ENCODE measurements at regions not wholly inside any gene's neighbourhood (a gene's known extent, or its start where the extent isn't known, plus 50 kb on each side); places are given as distances from the start of the nearest gene placed in this dataset.
"Not testable (repeated sequence)": the region's sequence is repeated elsewhere in the genome, so short reads cannot be mapped to it uniquely, and the experiment has no call there.

DNA sequence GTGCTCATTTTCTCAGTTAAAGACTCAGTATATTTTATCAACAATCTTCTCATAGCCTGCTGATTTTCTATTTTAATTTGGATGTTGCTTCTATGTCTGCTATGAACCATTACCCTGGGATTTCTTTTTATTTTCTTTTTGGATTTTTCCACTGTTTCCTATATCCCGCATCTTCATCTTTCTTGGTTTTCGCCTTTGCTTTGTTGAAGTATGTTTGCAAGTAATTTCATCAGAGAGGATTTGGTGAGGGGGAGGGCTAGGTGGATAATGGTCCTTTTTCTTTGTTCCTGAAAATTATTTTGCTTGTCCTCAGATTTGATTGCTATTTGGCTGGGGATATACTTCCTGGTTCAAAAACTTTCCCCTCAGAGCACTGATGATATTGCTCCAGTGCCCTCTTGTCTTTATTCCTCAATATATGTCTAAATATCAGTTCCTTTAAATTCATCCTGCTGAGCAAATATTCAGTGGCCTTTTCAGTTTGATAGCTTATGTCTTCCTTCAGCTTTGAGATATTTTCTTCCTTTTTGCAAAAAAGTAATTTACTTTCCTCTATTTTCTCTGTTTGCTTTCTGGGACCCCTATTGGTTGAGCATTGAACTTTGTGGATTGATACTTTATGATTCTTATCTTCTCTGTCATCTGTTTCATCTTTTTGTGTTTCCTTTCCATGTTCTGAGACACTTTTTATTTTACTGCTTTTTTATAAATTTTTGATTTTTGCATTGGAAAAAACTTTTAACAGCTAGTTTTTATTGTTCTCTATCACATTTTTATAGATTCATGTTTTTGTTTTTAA lies 227.6 kb upstream of the ELL2 start:
- no peak for DNase-seq (ENCODE audit: low read depth)
- H3K4me3 ChIP-seq (ENCODE audit: low read length), result no peak overlapping the region
- TF ChIP-seq, protein P1, sequence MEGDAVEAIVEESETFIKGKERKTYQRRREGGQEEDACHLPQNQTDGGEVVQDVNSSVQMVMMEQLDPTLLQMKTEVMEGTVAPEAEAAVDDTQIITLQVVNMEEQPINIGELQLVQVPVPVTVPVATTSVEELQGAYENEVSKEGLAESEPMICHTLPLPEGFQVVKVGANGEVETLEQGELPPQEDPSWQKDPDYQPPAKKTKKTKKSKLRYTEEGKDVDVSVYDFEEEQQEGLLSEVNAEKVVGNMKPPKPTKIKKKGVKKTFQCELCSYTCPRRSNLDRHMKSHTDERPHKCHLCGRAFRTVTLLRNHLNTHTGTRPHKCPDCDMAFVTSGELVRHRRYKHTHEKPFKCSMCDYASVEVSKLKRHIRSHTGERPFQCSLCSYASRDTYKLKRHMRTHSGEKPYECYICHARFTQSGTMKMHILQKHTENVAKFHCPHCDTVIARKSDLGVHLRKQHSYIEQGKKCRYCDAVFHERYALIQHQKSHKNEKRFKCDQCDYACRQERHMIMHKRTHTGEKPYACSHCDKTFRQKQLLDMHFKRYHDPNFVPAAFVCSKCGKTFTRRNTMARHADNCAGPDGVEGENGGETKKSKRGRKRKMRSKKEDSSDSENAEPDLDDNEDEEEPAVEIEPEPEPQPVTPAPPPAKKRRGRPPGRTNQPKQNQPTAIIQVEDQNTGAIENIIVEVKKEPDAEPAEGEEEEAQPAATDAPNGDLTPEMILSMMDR (conservative IDR thresholded peaks at IDR 0.05; ENCODE audit: low read length), result no peak

DNA sequence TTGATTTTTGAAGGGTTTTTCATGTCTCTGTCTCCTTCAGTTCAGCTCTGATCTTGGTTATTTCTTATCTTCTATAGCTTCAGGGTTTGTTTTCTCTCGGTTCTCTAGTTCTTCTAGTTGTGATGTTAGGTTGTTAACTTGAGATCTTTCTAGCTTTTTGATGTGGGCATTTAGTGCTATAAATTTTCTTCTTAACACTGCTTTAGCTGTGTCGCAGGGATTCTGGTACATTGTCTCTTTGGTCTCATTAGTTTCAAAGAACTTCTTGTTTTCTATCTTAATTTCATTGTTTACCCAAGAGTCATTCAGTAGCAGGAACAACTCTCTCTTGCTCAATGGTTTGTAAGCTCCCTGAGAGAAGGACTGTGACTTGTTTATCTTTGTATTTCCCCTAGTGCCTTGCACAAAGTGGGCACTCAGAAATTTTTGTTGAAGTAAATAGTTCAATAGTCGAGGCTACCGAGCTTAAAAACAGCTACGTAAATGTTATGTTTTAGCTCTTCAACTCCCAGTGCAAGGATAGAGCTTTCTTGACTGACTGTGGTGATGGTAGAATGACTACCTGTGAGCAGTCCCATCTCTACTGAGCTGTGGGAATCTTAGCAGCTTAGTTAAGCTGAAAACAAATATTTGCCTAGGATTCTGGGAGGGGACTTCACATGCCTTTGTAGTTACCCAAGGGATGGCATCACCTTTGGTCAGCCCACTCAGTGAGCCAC lies 225.8 kb upstream of the ELL2 start:
- no peak for DNase-seq (ENCODE audit: low read depth)
- TF ChIP-seq, protein P1 (conservative IDR thresholded peaks at IDR 0.05; ENCODE audit: low read length), result no peak
- H3K4me3 ChIP-seq (ENCODE audit: low read length), result no peak overlapping the region

DNA sequence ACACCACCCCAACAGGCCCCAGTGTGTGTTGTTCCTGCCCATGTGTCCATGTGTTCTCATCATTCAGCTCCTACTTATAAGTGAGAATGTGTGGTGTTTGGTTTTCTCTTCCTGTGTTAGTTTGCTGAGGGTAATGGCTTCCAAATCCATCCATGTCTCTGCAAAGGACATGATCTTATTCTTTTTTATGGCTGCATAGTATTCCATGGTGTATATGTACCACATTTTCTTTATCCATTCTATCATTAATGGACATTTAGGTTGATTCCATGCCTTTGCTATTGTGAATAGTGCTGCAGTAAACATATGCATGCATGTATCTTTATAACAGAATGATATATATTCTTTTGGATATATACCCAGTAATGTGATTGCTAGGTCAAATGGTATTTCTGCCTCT lies 222.9 kb upstream of the ELL2 start:
- not testable (repeated sequence) for DNase-seq (ENCODE audit: low read depth); H3K4me3 ChIP-seq (ENCODE audit: low read length)

DNA sequence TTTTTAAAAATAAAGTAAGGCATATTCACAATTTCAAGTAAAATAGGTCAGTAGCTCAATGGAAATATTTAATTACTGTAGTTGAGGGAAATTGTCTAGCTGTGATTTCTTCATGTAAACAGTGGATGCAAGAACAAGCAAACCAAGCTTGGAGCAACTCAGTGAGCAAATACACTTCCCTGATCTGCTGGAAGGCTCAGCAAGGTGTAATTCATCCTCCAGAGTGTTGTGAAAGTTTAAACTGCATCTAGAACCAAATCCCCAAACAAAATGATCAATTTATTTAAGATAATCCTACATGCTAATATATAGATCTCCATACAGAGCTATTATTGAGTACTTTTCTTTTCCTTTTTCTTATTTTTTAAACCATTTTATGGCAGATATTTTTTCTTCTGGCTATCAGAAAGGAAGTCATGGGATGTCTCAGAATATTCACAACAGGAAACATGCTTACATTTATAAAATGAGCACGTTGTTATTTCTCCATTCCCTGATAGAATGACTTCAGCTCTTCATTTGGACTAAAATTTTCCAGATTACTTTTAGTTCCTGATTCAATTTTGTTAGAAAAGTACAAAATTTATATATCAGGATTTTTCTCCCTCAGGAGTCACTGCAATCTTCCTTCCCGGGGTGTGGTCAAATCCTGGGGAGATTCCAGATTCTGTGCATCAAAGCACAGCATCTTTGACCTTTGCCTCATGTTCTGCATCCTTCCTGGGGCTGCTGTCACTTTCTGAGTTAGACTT lies 219.2 kb upstream of the ELL2 start:
- DNase-seq (ENCODE audit: low read depth), result no peak
- TF ChIP-seq, protein P1 (conservative IDR thresholded peaks at IDR 0.05; ENCODE audit: low read length), result no peak
- no peak overlapping the region for H3K4me3 ChIP-seq (ENCODE audit: low read length)

DNA sequence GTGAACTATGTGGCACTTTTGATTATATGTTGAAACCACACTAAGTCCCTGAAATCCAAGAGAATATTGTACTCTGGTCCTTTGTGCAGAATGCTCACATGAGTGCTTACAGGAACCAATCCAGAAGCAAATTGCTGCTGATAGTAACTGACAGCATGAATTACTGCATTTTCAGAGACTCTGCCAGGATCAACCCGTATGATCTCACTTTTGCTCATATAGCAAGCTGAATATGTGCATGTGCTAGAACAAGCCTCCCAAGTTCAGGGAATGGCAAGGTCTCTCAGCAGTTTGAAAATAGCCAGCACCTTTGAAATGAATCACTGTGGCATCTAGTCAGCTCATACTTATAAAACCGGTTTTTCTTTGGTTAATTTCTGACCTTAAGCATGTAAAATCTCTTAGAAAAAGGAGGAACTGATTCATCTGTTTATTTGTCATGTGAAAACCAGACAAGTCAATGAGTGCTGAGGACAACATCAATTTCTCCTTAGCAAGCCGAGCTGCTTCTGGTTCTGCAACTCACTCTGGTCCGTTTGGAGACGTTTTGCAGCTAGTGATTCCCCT lies 215.7 kb upstream of the ELL2 start:
- peak; percentile 67 for DNase-seq (ENCODE audit: low read depth)
- TF ChIP-seq, protein P1 (conservative IDR thresholded peaks at IDR 0.05; ENCODE audit: low read length), result no peak
- peak overlapping the region; percentile 5; the same call in 1 of the 2 replicates for H3K4me3 ChIP-seq (ENCODE audit: low read length)

DNA sequence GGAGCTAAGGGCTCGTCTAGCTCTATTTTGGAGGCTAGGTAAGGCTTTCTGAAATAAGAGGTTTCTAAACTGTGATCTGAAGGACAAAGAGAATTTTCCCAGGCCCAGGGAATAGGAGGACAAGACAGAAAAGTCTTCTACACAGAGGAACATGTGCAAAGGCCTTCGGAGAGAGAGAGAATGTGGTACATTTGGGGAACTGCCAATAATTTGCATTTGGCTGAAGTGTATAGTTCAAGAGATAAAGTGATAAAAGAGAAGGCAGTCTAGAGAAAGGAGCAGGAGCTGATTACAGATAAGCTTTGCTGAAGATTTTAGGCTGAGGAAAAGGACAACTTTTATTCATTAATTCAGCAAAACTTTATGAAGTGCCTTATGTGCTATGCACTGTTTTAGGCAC lies 214.4 kb upstream of the ELL2 start:
- no peak overlapping the region for H3K4me3 ChIP-seq (ENCODE audit: low read length)
- TF ChIP-seq, protein P1 (conservative IDR thresholded peaks at IDR 0.05; ENCODE audit: low read length), result no peak
- no peak for DNase-seq (ENCODE audit: low read depth)

DNA sequence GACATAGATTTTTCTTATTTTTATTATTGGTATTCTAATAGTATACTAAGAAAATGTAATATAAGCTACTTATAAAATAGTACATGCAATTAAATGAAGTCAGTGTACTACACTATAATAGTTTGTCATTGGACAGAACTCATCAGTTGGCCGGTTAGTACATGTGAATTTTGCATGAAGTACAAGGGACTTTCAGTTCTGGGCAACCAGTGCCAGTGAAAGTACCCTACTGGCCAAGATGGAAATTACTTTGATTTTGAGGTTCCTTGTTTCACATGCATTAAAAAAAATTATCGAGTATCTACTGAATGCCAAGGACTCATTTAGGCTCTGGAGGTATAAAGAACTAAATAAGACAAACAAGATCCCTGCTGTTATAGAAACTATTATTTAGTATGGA lies 213.4 kb upstream of the ELL2 start:
- H3K4me3 ChIP-seq (ENCODE audit: low read length), result no peak overlapping the region
- no peak for DNase-seq (ENCODE audit: low read depth)
- TF ChIP-seq, protein P1 (conservative IDR thresholded peaks at IDR 0.05; ENCODE audit: low read length), result peak; percentile 28; the same call in 1 of the 2 replicates

Measured in AG10803 (cell line).